Stomach (tissue), 8 donors: ENCODE measurements at regions not wholly inside any gene's neighbourhood (a gene's known extent, or its start where the extent isn't known, plus 50 kb on each side); places are given as distances from the start of the nearest gene placed in this dataset.

Experiments used
- DNase-seq, 2 donors: peaks; one replicate each; pipeline versions ENCODE4 v3.0.0 to v3.0.0-alpha.2; 2013 to 2019
- H3K27ac ChIP-seq, 5 donors: fragments of 200-600 bp in 4 of 5; sonication (generic) in 4 of 5; one replicate each; pipeline ENCODE4 v1.5.1; 2013 to 2019; ENCODE audit warnings: mild to moderate bottlenecking in 1 of 5, moderate library complexity in 1 of 5
- H3K27me3 ChIP-seq, 3 donors: fragments of 200-600 bp; sonication (generic); one replicate each; pipeline ENCODE4 v1.5.1; 2017 to 2019; ENCODE audit warnings: mixed run types in 1 of 3
- H3K36me3 ChIP-seq, 4 donors: fragments of 200-600 bp; sonication (generic); 1 replicate in 3 of 4; 2 replicates in 1 of 4; pipeline ENCODE4 v1.5.1; 2016 to 2019
- H3K4me1 ChIP-seq, 4 donors: fragments of 200-600 bp; sonication (generic); one replicate each; pipeline ENCODE4 v1.5.1; 2016 to 2019
- H3K4me3 ChIP-seq, 4 donors: fragments of 200-600 bp; sonication (generic) in 3 of 4; one replicate each; pipeline ENCODE4 v1.5.1; 2016 to 2019; ENCODE audit warnings: mild to moderate bottlenecking in 1 of 4
- H3K9me3 ChIP-seq, 4 donors: fragments of 200-600 bp; sonication (generic); one replicate each; pipeline ENCODE4 v1.5.1; 2016 to 2019
- EP300 ChIP-seq: sonication (generic); formaldehyde crosslinking; IDR thresholded peaks from one replicate; pipeline ENCODE4 v1.6.1; 2017; ENCODE audit warnings: antibody characterized with exemption
- POLR2A ChIP-seq, 4 donors: fragments of 450-650 bp; IDR thresholded peaks; one replicate each; pipeline ENCODE4 v1.6.1; 2016; ENCODE audit warnings: antibody characterized with exemption in 4 of 4, control low read depth in 2 of 4, mild to moderate bottlenecking in 1 of 4, moderate library complexity in 1 of 4
- POLR2AphosphoS5 ChIP-seq, 3 donors: sonication (generic); formaldehyde crosslinking; IDR thresholded peaks; one replicate each; pipeline ENCODE4 v1.6.1; 2016; ENCODE audit warnings: antibody characterized with exemption in 3 of 3
- WGBS, 5 donors: extraction: QIAGEN DNeasy Blood & Tissue Kit in 3 of 5; methylation state at CpG; one replicate each; pipeline versions ENCODE4 v1.1.5 to v1.1.7; 2013 to 2018; 5-methylcytosine and 5-hydroxymethylcytosine counted together
- intact Hi-C: fragments of 100-400 bp; cut with DNase I; formaldehyde crosslinking; loops from one replicate; pipeline ENCODE4 v1.15.1; 2023; ENCODE audit warnings: low total_unique reads
- TF ChIP-seq, protein P1 (sequence below), 7 experiments: fragments of 450-650 bp in 4 of 7; fragments of 200-600 bp in 3 of 7; sonication (generic) in 3 of 7; IDR thresholded peaks; one replicate each; pipeline ENCODE4 v1.5.1; 2016 to 2019; ENCODE audit warnings: antibody characterized with exemption in 7 of 7, control low read depth in 2 of 7, mild to moderate bottlenecking in 1 of 7
- donor health status: healthy with polysubstance abuse.
- donor health status: Bipolar disorder and iron deficiency.
- donor health status: healthy.

DNA sequence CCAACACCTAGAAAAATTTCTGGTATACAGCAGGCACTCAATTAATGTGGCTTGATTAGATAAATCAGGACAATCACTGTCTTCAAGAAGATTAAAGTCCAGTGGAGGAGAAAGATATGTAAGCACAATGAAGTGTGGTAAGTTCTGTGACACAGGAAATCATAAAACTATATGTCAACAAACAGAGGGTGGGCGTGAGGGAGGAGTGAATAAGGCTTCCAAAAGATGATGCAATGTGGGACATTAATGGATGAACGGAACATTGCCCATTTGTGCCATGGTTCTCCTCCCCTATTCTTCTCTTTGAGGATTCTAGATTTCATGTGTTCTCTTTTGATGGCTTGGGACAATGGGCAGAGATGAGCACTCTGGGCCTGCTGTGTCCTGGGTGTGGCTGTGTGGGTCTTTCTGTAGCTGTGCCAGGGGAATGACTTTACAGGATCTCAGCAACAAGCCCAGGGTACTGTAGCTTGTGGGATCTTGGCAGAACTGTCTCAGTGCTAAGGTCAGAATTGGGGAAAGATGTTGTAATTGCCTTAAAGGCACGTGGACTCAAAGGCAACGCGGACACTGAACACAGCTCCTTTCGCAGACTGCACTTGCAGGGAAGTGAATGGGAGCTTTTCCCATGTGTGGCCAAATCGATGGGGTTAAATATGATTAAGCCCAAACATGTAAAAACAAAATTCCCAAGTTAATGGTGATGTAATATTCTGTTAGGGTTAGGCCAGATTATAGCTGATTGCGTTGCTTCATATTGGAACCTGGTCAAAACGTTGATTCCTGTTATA, 366.9 kb downstream of the TGFB2 start:
- intact Hi-C loops: no loop called here
- no peaks in the 10 kb centered on the region for H3K4me1 ChIP-seq
- no peak overlapping the region for H3K27ac ChIP-seq
- no peak for DNase-seq
- no peaks in the 10 kb centered on the region for H3K9me3 ChIP-seq
- H3K27me3 ChIP-seq: no peaks in the 10 kb centered on the region
- TF ChIP-seq POLR2AphosphoS5 (IDR thresholded peaks at IDR 0.05): peak in 2 of 3 donors; percentile 6 to 41
- TF ChIP-seq EP300: no peak
- no peak for TF ChIP-seq POLR2A (IDR thresholded peaks at IDR 0.05)
- TF ChIP-seq, protein P1, sequence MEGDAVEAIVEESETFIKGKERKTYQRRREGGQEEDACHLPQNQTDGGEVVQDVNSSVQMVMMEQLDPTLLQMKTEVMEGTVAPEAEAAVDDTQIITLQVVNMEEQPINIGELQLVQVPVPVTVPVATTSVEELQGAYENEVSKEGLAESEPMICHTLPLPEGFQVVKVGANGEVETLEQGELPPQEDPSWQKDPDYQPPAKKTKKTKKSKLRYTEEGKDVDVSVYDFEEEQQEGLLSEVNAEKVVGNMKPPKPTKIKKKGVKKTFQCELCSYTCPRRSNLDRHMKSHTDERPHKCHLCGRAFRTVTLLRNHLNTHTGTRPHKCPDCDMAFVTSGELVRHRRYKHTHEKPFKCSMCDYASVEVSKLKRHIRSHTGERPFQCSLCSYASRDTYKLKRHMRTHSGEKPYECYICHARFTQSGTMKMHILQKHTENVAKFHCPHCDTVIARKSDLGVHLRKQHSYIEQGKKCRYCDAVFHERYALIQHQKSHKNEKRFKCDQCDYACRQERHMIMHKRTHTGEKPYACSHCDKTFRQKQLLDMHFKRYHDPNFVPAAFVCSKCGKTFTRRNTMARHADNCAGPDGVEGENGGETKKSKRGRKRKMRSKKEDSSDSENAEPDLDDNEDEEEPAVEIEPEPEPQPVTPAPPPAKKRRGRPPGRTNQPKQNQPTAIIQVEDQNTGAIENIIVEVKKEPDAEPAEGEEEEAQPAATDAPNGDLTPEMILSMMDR (IDR thresholded peaks at IDR 0.05): no peak
- WGBS, 5 donors: 65 to 82% (median 79%) methylated on average over 9 of the region's 9 CpGs
- no peak overlapping the region for H3K4me3 ChIP-seq
- H3K36me3 ChIP-seq: no peaks in the 10 kb centered on the region

DNA sequence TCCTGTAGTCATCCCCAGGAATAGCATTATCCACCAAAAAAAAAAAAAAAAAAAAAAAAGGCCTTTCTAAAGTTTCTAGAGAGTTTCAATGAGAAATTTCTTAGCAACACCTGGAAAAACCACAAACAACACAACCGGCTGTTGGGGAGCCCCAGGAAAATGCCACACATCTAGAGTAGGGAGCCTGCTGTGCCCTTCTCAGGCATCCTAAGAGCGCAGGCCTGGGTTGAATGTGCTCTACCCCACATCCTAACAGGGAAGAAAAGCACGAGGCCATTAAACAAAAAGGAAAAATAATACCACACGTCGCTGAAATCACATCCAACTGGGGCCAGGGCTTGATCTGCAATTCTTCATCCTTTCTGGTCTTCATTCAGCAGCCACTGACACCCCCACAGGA, 367.5 kb downstream of the TGFB2 start:
- intact Hi-C loops: no loop called here
- Histone ChIP-seq H3K27ac (peak overlapping the region in 1 of 5 donors; percentile 56), H3K36me3 (no peaks in the 10 kb centered on the region), H3K9me3 (no peaks in the 10 kb centered on the region), H3K4me3 (no peak overlapping the region), H3K27me3 (no peaks in the 10 kb centered on the region), H3K4me1 (no peaks in the 10 kb centered on the region)
- no peak for TF ChIP-seq EP300
- no peak for TF ChIP-seq POLR2A (IDR thresholded peaks at IDR 0.05)
- TF ChIP-seq POLR2AphosphoS5 (IDR thresholded peaks at IDR 0.05): no peak
- TF ChIP-seq, protein P1 (IDR thresholded peaks at IDR 0.05): no peak
- WGBS, 5 donors: 75 to 85% (median 80%) methylated on average over 5 of the region's 5 CpGs
- no peak for DNase-seq

DNA sequence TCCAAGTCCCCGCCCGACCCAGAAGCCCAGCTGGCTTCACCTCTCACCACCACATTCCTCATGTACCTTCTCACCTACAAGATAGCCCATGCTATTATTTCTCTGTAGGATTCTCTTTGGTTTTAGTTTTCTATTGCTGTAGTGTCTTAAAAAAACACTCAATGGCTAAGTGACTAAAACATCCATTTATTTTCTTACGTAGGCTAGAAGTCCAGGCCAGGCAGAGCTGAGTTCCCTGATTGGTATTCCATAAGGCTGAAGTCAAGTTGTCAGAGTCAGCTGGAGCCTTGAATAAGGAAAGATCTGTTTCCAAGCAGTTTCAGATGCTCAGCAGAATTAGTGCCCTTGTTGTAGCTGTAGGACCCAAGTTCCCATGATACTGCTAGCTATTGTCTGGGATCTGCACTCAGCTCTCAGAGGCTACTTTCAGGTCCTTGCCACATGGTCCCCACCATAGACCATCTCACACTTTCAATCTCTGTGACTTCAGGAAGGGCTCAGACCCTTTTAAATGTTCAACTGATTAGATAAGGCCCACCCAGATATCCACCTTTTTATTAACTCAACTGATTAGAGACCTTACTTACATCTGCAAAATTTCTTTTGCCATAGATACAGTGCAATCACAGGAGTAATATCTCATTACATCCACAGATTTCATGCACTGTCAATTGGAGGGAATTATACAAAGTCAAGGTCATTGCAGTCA, 371.0 kb downstream of the TGFB2 start:
- Histone ChIP-seq H3K27me3 (no peaks in the 10 kb centered on the region), H3K4me1 (no peaks in the 10 kb centered on the region), H3K27ac (no peak overlapping the region), H3K36me3 (no peaks in the 10 kb centered on the region), H3K9me3 (no peaks in the 10 kb centered on the region), H3K4me3 (no peak overlapping the region)
- intact Hi-C loops: no loop called here
- no peak for DNase-seq
- 90 to 97% (median 94%) methylated on average over 3 of the region's 3 CpGs for WGBS, 5 donors
- TF ChIP-seq POLR2AphosphoS5 (IDR thresholded peaks at IDR 0.05) (no peak), POLR2A (IDR thresholded peaks at IDR 0.05) (no peak), EP300 (no peak)

DNA sequence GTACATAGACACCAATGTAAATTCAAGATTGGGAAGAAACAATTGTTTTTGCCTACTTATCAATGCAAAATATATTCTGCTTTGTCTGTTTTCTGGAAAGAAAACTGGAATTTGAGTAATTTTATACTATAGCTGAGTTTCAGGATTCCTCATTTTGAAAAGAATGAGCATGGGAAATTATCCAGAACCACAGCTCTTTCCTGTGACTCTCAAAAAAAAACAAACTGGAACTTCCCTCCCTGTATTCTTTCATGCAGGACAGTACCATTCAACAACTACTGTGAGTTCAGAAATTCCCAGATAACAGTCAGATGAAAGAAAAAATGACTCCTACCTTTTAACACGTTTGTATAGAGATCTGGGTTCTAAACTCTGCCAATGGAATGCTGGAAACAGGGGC, 372.4 kb downstream of the TGFB2 start:
- DNase-seq: peak in 1 of 2 donors; percentile 14
- no peaks in the 10 kb centered on the region for H3K4me1 ChIP-seq
- 5 to 8% (median 7%) methylated on average over 1 of the region's 1 CpG for WGBS, 5 donors
- TF ChIP-seq POLR2AphosphoS5 (IDR thresholded peaks at IDR 0.05) (no peak), POLR2A (IDR thresholded peaks at IDR 0.05) (no peak), EP300 (no peak)
- TF ChIP-seq, protein P1 (IDR thresholded peaks at IDR 0.05): no peak
- H3K4me3 ChIP-seq: no peak overlapping the region
- H3K9me3 ChIP-seq: no peaks in the 10 kb centered on the region
- H3K27ac ChIP-seq: no peak overlapping the region
- intact Hi-C loops: no loop called here
- H3K27me3 ChIP-seq: no peaks in the 10 kb centered on the region
- H3K36me3 ChIP-seq: no peaks in the 10 kb centered on the region
